GM13976 (cell line): ENCODE measurements at regions not wholly inside any gene's neighbourhood (a gene's known extent, or its start where the extent isn't known, plus 50 kb on each side); places are given as distances from the start of the nearest gene placed in this dataset.

Experiments
- DNase-seq: peaks from one replicate; pipeline ENCODE4 v3.0.0; 2012; ENCODE audit warnings: low spot score
- in situ Hi-C: fragments of 300-500 bp; cut with MboI; formaldehyde crosslinking; loops from one replicate; pipeline ENCODE4 v1.12.0; 2022; ENCODE audit warnings: low sequenced_read_pairs, mixed read lengths, inconsistent platforms; ENCODE audit not compliant: unreplicated experiment
- TF ChIP-seq, protein P1 (sequence below): IDR thresholded peaks from 2 replicates; pipeline ENCODE4 v1.5.1; 2012; ENCODE audit warnings: borderline replicate concordance, mild to moderate bottlenecking; ENCODE audit not compliant: insufficient read depth; ENCODE audit errors: extremely low read depth, missing control alignments, control extremely low read depth

DNA sequence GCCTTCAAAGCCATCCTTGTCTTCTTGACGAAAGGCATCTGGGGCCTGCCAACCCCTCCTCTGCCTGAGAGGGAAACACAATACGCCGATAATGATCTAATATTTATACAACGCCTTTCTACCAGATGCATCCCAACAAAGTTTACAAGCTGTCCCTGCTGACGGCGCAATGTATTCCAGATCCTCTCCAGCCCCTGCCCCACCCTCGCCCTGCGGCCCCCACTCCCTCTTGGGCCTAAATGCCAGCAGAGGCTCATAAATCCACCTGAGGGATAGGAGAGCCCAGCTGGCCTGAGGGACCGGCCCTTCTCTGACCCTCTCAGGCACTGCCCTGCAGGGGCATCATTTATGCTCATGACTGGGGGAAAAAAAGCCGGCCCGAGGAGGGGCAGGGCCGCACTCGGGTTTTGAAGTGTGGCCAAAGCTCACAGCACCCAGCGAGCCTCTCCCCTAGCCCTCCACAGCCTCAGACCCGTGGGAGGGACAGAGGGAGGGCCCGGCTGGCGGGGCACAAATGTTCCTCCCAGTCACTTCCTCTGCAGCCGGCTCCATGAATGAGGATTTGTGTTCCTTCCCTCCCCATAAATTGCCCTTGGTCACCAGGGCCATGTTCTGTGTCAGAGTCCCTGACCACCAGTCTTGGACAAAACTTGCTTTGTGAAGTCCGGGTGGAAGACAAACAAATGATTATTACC lies 140.3 kb downstream of the FOXD2 start:
- DNase-seq = no peak
- in situ Hi-C loops = no loop called here
- TF ChIP-seq, protein P1, sequence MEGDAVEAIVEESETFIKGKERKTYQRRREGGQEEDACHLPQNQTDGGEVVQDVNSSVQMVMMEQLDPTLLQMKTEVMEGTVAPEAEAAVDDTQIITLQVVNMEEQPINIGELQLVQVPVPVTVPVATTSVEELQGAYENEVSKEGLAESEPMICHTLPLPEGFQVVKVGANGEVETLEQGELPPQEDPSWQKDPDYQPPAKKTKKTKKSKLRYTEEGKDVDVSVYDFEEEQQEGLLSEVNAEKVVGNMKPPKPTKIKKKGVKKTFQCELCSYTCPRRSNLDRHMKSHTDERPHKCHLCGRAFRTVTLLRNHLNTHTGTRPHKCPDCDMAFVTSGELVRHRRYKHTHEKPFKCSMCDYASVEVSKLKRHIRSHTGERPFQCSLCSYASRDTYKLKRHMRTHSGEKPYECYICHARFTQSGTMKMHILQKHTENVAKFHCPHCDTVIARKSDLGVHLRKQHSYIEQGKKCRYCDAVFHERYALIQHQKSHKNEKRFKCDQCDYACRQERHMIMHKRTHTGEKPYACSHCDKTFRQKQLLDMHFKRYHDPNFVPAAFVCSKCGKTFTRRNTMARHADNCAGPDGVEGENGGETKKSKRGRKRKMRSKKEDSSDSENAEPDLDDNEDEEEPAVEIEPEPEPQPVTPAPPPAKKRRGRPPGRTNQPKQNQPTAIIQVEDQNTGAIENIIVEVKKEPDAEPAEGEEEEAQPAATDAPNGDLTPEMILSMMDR = no peak

DNA sequence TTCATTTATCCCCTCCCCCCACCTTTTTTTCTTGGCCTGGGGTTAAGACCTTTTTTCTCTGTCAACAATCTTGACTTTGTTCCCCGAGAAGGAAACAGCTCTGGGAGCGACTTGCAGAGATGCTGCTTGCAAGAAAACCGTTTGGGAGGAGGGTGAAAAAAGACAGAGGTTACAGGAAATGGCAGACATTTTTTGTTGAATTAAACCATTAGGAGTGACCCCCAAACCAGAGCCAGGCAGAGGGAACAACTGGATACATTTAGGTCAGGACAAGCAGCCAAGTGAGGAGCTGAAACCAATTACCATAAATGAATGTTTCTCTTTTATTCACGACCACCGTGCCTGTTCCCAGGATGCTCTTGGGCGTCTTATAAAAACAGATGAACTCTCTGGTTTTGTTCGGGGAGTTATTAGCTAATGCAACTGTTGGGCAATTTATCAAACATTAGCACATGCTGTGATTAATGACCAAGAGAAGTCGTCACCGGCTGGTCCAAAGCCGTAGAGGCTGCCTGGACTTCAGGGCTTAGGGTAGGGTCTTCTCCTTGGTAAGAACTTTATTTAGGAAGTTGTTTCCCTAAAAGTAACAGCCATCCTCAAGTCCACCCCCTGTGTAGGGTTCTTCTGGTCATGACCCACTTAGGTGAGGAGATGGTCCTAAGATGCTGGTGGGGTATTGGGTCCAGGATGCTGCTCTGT lies 141.0 kb downstream of the FOXD2 start:
- in situ Hi-C loops = no loop called here
- DNase-seq = no peak
- TF ChIP-seq, protein P1 = no peak

DNA sequence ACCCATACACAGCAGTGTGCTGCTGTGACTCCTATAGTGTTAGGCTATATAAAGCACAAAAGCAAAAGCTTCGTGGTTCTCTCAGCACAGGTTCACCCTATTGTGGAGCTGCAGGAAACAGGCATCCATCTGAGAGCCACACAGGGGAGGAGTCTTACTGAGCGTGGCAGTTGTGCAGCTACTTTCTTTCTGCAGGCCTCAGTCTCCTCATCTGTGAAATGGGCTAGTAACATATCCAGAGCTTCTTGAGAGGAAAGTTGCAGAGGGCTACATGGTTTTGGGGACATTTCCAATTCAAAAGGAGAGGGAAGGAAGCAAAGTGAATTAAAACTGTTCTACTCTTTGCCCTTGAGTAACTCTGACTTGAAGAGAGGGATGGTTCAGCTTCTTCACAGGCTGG lies 142.0 kb downstream of the FOXD2 start:
- no peak for DNase-seq
- in situ Hi-C loops = no loop called here
- TF ChIP-seq, protein P1 = no peak

DNA sequence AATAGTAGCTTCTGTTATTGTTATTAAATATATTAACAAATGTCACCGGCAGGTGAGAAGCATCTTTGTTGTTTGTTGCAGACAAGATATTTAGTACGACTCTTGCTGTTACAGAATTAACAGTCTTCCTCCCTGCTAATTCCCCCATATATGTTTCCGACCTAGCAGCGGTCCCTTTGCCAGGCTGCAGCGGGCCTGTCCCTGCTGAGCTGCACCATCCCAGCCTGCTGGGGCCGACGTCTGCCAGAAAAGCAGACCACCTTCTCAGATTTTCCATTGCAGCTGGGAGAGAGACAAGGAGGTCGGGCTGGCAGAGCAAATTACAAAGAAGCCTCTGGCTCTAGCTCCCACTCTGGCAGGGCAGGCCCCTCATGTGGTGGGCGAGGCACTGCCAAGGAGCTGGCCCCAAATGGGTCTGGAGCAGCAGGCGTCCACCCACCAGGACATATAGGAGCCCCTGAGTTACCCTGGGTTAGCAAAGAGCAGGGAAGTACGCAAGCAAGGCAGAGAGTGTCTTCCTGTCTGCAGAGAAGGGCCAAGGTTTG lies 142.7 kb downstream of the FOXD2 start:
- in situ Hi-C loops = no loop called here
- TF ChIP-seq, protein P1 = no peak
- DNase-seq = no peak

DNA sequence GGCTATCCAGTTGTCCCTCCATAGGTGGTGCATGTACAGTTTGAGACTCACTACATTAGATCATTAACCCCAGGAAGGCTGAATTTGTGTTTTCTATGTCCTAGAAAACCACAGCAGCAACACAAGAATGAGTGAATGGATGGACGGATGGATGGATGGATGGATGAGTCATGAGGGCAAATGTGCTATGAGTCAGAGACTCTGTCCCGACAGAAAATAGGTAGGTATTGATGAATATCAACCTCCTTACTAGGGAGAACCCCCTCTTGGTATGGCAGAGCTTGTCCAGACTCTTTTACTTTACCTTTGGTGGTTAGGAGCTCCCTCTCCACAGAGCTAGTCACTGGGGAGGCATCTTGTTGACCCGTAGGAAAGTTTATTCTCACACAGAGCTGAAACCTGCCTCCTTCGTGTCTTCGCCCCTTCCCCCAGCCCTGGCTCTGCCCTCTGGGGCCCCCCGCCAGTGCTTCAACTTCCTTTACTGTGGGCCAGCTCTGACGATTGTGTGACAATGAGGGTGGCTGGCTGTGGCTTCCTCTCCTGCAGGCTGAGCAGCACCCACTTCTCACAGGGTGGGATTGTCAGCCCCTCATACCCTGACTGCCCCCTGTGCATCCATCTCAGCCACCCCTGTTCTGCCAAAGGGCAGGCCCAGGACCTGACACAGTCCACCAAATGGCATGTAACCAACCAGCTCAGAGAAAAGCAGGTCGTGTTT lies 145.2 kb downstream of the FOXD2 start:
- in situ Hi-C loops = no loop called here
- TF ChIP-seq, protein P1 = no peak
- no peak for DNase-seq

DNA sequence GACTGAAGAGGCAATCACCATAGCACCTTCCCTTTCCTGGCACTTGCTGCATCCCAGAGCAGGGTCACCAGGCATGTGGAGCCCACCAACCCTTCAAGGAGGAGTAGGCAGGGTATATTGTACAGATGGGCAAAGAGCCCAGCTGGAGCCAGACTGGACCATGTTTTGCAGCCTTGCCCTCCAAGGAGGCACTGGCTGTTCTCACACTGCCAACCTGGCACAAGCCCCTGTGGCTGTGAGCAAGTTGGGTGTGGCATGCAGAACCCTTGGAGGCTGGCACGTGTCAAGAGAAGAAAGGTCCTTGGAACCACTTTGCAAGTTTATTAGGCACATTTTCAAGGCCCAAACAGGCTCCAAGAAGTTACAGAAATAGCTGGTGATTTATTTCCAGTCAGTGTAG lies 146.4 kb downstream of the FOXD2 start:
- in situ Hi-C loops = no loop called here
- DNase-seq = no peak

More for the DNA sequence above, 146.4 kb downstream of the FOXD2 start:
- TF ChIP-seq, protein P1 = no peak
